Upper lobe of left lung (tissue), 4 donors: ENCODE measurements at regions not wholly inside any gene's neighbourhood (a gene's known extent, or its start where the extent isn't known, plus 50 kb on each side); places are given as distances from the start of the nearest gene placed in this dataset.

Experiments
- CTCF ChIP-seq, 6 experiments: fragments of 450-650 bp in 4 of 6; fragments of 200-600 bp in 2 of 6; sonication (generic) in 2 of 6; IDR thresholded peaks; one replicate each; pipeline ENCODE4 v1.5.1; 2016 to 2019; ENCODE audit warnings: antibody characterized with exemption in 6 of 6
- POLR2AphosphoS5 ChIP-seq, 2 donors: sonication (generic); formaldehyde crosslinking; IDR thresholded peaks; one replicate each; pipeline ENCODE4 v1.5.1; 2017; ENCODE audit warnings: antibody characterized with exemption in 2 of 2

GRCh38 chr1:187076922-187077321, 248.2 kb downstream of the PLA2G4A start:
- no peak for TF ChIP-seq POLR2AphosphoS5 (IDR thresholded peaks at IDR 0.05)
- TF ChIP-seq CTCF (IDR thresholded peaks at IDR 0.05), result no peak
